CD14-positive monocyte (primary cell): ENCODE measurements at regions not wholly inside any gene's neighbourhood (a gene's known extent, or its start where the extent isn't known, plus 50 kb on each side); places are given as distances from the start of the nearest gene placed in this dataset.

Source experiments
- DNase-seq, 3 donors: peaks; one replicate each; pipeline ENCODE4 v3.0.0-alpha.2; 2011 to 2022
- H2AFZ ChIP-seq: 2 replicates; pipeline ENCODE4 v1.6.0; 2012; ENCODE audit warnings: mild to moderate bottlenecking, low read depth, low read length, inconsistent platforms; ENCODE audit not compliant: insufficient read depth, poor library complexity, severe bottlenecking
- H3K27ac ChIP-seq, 2 donors: 1 replicate in 1 of 2; 2 replicates in 1 of 2; pipeline ENCODE4 v1.5.1; 2012 to 2013; ENCODE audit warnings: low read length in 2 of 2, control low read depth in 1 of 2, inconsistent platforms in 1 of 2, low read depth in 1 of 2, mild to moderate bottlenecking in 1 of 2
- H3K27me3 ChIP-seq, 2 donors: one replicate each; pipeline versions ENCODE4 v1.6.0 to v1.6.1; 2011 to 2013; ENCODE audit warnings: low read length in 2 of 2; ENCODE audit not compliant: control insufficient read depth in 2 of 2, insufficient read depth in 2 of 2
- H3K36me3 ChIP-seq, 2 donors: replicated peaks in 1 of 2; 1 replicate in 1 of 2; 2 replicates in 1 of 2; pipeline versions ENCODE4 v1.5.1 to v1.6.1; 2012 to 2013; ENCODE audit warnings: low read length in 2 of 2, control low read depth in 1 of 2, inconsistent platforms in 1 of 2, mild to moderate bottlenecking in 1 of 2; ENCODE audit not compliant: insufficient read depth in 2 of 2, control insufficient read depth in 1 of 2
- H3K4me1 ChIP-seq, 2 donors: 1 replicate in 1 of 2; 2 replicates in 1 of 2; pipeline versions ENCODE4 v1.5.1 to v1.6.1; 2012 to 2013; ENCODE audit warnings: low read length in 2 of 2, control low read depth in 1 of 2, inconsistent platforms in 1 of 2, mild to moderate bottlenecking in 1 of 2, moderate library complexity in 1 of 2; ENCODE audit not compliant: insufficient read depth in 2 of 2, control insufficient read depth in 1 of 2
- H3K4me2 ChIP-seq: replicated peaks from 2 replicates; pipeline ENCODE3; 2012; ENCODE audit warnings: low read length, moderate library complexity, mild to moderate bottlenecking; ENCODE audit not compliant: poor library complexity, severe bottlenecking; ENCODE audit errors: extremely low read depth
- H3K4me3 ChIP-seq, 3 experiments: fragments of 200-600 bp in 1 of 3; sonication (generic) in 1 of 3; replicated peaks in 1 of 3; 1 replicate in 2 of 3; 2 replicates in 1 of 3; pipeline ENCODE4 v1.5.1; 2011 to 2013; ENCODE audit warnings: low read length in 3 of 3, mild to moderate bottlenecking in 3 of 3, control low read depth in 2 of 3, low read depth in 2 of 3, inconsistent platforms in 1 of 3, moderate library complexity in 1 of 3
- H3K79me2 ChIP-seq: 2 replicates; pipeline ENCODE4 v1.6.0; 2012; ENCODE audit warnings: mild to moderate bottlenecking, control low read depth, inconsistent platforms, low read length, moderate library complexity; ENCODE audit not compliant: insufficient read depth
- H3K9ac ChIP-seq: 2 replicates; pipeline ENCODE4 v1.6.0; 2017; ENCODE audit warnings: low read length, mild to moderate bottlenecking; ENCODE audit not compliant: insufficient read depth, poor library complexity, severe bottlenecking
- H3K9me3 ChIP-seq, 2 donors: replicated peaks in 1 of 2; 1 replicate in 1 of 2; 2 replicates in 1 of 2; pipeline versions ENCODE4 v1.5.1 to v1.6.1; 2012 to 2013; ENCODE audit warnings: low read length in 2 of 2, control low read depth in 1 of 2; ENCODE audit not compliant: control insufficient read depth in 1 of 2, insufficient read depth in 1 of 2
- H4K20me1 ChIP-seq: 2 replicates; pipeline ENCODE4 v1.6.0; 2012; ENCODE audit warnings: mild to moderate bottlenecking, low read length, control low read depth, moderate library complexity; ENCODE audit not compliant: insufficient read depth
- H3K27ac Mint-ChIP-seq, 7 donors: one replicate each; pipeline ENCODE4 v1.8.0; 2020; ENCODE audit warnings: mild to moderate bottlenecking in 7 of 7, mixed read lengths in 7 of 7, moderate library complexity in 6 of 7, inconsistent platforms in 2 of 7
- H3K27me3 Mint-ChIP-seq, 3 donors: one replicate each; pipeline ENCODE4 v1.8.0; 2021 to 2022; ENCODE audit warnings: low read depth in 3 of 3, mild to moderate bottlenecking in 3 of 3, mixed read lengths in 3 of 3, moderate library complexity in 3 of 3, inconsistent platforms in 1 of 3
- H3K36me3 Mint-ChIP-seq, 2 donors: one replicate each; pipeline ENCODE4 v1.8.0; 2020; ENCODE audit warnings: mixed read lengths in 2 of 2, inconsistent platforms in 1 of 2, mild to moderate bottlenecking in 1 of 2
- H3K4me1 Mint-ChIP-seq: one replicate; pipeline ENCODE4 v1.8.0; 2020; ENCODE audit warnings: mild to moderate bottlenecking, mixed read lengths
- H3K4me3 Mint-ChIP-seq, 2 donors: one replicate each; pipeline ENCODE4 v1.8.0; 2020; ENCODE audit warnings: mild to moderate bottlenecking in 2 of 2, mixed read lengths in 2 of 2, moderate library complexity in 1 of 2
- H3K9me3 Mint-ChIP-seq, 7 donors: one replicate each; pipeline ENCODE4 v1.8.0; 2020 to 2022; ENCODE audit warnings: mixed read lengths in 7 of 7, mild to moderate bottlenecking in 6 of 7, moderate library complexity in 6 of 7, inconsistent platforms in 2 of 7
- WGBS: methylation state at CpG from one replicate; pipeline ENCODE4 v1.1.5; 2013; ENCODE audit warnings: missing lambda C conversion rate; ENCODE audit not compliant: insufficient coverage; 5-methylcytosine and 5-hydroxymethylcytosine counted together
- intact Hi-C, 2 donors: fragments of 100-400 bp; cut with micrococcal nuclease; formaldehyde crosslinking; loops; one replicate each; pipeline versions ENCODE4 v1.15.0 to v1.15.1; 2023
- TF ChIP-seq, protein P1 (sequence below): fragments of 200-600 bp; IDR thresholded peaks from one replicate; pipeline ENCODE4 v1.8.0; 2022; ENCODE audit warnings: antibody characterized with exemption, mild to moderate bottlenecking

DNA sequence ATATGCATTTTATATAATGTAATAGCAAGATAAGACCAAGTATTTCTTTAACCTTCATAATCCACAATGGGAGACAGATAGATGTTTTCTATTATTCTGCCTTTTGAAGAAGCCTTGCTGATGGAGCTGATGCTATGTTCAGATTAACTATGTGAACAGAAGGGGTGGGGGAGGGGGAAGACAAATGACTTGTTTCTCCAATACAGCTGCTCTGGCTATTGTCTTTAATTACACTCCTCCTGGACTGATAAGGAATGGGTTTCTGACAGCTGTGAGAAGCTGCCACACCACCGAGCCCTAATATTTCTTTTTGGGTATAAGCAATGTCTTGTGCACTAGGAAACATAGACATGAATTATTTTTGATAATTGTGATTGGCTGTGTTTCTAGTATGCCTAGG is 62.0 kb downstream of the CAVIN4 start:
- Histone ChIP-seq H3K4me3 (no peak overlapping the region), H3K27ac (no peak overlapping the region), H3K4me1 (no peaks in the 10 kb centered on the region), H3K36me3 (no peaks in the 10 kb centered on the region), H2AFZ (no peak overlapping the region), H3K9ac (no peak overlapping the region), H3K79me2 (no peaks in the 10 kb centered on the region), H4K20me1 (no peaks in the 10 kb centered on the region), H3K4me2 (no peak overlapping the region), H3K9me3 (peaks cover 0 to 3% of the 10 kb centered on the region in 2 donors), H3K27me3 (no peaks in the 10 kb centered on the region)
- H3K27me3 Mint-ChIP-seq = peaks cover 2 to 8% (median 4%) of the 10 kb centered on the region in 3 donors
- WGBS = 80% methylated on average over 1 of the region's 1 CpG
- H3K36me3 Mint-ChIP-seq = no peaks in the 10 kb centered on the region
- peaks cover 2 to 20% (median 5%) of the 10 kb centered on the region in 7 donors for H3K9me3 Mint-ChIP-seq
- TF ChIP-seq, protein P1, sequence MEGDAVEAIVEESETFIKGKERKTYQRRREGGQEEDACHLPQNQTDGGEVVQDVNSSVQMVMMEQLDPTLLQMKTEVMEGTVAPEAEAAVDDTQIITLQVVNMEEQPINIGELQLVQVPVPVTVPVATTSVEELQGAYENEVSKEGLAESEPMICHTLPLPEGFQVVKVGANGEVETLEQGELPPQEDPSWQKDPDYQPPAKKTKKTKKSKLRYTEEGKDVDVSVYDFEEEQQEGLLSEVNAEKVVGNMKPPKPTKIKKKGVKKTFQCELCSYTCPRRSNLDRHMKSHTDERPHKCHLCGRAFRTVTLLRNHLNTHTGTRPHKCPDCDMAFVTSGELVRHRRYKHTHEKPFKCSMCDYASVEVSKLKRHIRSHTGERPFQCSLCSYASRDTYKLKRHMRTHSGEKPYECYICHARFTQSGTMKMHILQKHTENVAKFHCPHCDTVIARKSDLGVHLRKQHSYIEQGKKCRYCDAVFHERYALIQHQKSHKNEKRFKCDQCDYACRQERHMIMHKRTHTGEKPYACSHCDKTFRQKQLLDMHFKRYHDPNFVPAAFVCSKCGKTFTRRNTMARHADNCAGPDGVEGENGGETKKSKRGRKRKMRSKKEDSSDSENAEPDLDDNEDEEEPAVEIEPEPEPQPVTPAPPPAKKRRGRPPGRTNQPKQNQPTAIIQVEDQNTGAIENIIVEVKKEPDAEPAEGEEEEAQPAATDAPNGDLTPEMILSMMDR = no peak
- H3K4me1 Mint-ChIP-seq = no peaks in the 10 kb centered on the region
- no peak for DNase-seq
- no peak overlapping the region for H3K4me3 Mint-ChIP-seq
- intact Hi-C loops = no loop called here
- H3K27ac Mint-ChIP-seq = no peak overlapping the region

DNA sequence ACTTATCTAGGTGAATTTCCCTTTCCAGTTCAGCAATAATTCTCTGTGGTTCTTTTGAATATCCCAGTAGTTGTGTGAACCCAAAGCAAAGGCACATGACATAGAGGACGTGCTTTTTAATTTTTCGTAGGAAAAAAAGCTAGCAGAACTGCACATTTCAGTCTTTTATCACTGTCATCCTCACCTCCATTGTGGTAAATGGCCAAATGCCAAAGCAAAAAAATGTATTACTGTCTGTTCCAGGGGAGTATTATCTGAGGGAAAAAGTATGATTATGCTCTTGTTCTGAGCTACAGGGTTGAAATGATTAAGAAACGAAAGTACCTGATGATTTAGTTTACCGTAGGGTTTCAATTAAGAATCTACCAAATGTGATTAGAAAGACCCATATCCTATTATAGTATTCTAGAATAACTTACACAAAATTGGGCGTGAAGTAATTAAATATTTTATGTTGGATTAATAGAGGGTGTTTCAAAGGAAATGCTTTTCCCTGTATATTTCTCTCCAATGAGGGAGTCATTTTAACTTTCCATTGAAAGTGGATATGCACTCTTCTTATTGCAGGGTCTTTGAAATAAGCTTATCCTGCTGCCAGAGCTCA is 62.7 kb downstream of the CAVIN4 start:
- Mint-ChIP-seq H3K27ac (no peak overlapping the region), H3K36me3 (no peaks in the 10 kb centered on the region), H3K4me1 (no peaks in the 10 kb centered on the region), H3K4me3 (no peak overlapping the region), H3K27me3 (peaks cover 2 to 4% (median 4%) of the 10 kb centered on the region in 3 donors), H3K9me3 (peaks cover 0 to 17% (median 5%) of the 10 kb centered on the region in 7 donors)
- Histone ChIP-seq H3K27ac (no peak overlapping the region), H4K20me1 (no peaks in the 10 kb centered on the region), H3K36me3 (no peaks in the 10 kb centered on the region), H3K9ac (no peak overlapping the region), H3K27me3 (no peaks in the 10 kb centered on the region), H3K4me2 (no peak overlapping the region), H3K9me3 (peaks cover 0 to 3% of the 10 kb centered on the region in 2 donors), H3K4me1 (no peaks in the 10 kb centered on the region), H3K79me2 (no peaks in the 10 kb centered on the region), H3K4me3 (no peak overlapping the region), H2AFZ (no peak overlapping the region)
- intact Hi-C loops = no loop called here
- TF ChIP-seq, protein P1 = no peak
- no peak for DNase-seq
- WGBS = 80% methylated on average over 1 of the region's 5 CpGs
